ENCODE measurements at regions not wholly inside any gene's neighbourhood (a gene's known extent, or its start where the extent isn't known, plus 50 kb on each side); places are given as distances from the start of the nearest gene placed in this dataset.

DNA sequence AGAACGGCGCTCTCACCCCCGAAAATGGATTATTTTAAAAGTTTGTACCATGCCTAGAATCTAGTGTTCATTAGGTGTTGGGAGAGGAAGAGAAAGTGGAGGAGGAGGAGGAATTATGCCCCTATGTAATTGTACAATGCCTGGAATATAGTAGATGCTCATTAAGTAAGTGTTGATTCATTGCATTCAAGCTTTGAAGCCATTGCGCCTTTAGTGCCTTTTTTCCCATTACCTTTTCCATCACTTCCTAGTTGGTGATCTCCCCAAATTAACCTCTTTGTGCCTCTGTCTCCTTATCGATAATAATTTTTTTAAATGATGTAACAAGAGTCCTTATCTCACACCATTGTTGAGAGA lies 220.7 kb upstream of the PRICKLE2 start:
- TF ChIP-seq, protein P1, sequence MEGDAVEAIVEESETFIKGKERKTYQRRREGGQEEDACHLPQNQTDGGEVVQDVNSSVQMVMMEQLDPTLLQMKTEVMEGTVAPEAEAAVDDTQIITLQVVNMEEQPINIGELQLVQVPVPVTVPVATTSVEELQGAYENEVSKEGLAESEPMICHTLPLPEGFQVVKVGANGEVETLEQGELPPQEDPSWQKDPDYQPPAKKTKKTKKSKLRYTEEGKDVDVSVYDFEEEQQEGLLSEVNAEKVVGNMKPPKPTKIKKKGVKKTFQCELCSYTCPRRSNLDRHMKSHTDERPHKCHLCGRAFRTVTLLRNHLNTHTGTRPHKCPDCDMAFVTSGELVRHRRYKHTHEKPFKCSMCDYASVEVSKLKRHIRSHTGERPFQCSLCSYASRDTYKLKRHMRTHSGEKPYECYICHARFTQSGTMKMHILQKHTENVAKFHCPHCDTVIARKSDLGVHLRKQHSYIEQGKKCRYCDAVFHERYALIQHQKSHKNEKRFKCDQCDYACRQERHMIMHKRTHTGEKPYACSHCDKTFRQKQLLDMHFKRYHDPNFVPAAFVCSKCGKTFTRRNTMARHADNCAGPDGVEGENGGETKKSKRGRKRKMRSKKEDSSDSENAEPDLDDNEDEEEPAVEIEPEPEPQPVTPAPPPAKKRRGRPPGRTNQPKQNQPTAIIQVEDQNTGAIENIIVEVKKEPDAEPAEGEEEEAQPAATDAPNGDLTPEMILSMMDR (conservative IDR thresholded peaks at IDR 0.05) = no peak
- no peak overlapping the region for H3K27ac ChIP-seq

DNA sequence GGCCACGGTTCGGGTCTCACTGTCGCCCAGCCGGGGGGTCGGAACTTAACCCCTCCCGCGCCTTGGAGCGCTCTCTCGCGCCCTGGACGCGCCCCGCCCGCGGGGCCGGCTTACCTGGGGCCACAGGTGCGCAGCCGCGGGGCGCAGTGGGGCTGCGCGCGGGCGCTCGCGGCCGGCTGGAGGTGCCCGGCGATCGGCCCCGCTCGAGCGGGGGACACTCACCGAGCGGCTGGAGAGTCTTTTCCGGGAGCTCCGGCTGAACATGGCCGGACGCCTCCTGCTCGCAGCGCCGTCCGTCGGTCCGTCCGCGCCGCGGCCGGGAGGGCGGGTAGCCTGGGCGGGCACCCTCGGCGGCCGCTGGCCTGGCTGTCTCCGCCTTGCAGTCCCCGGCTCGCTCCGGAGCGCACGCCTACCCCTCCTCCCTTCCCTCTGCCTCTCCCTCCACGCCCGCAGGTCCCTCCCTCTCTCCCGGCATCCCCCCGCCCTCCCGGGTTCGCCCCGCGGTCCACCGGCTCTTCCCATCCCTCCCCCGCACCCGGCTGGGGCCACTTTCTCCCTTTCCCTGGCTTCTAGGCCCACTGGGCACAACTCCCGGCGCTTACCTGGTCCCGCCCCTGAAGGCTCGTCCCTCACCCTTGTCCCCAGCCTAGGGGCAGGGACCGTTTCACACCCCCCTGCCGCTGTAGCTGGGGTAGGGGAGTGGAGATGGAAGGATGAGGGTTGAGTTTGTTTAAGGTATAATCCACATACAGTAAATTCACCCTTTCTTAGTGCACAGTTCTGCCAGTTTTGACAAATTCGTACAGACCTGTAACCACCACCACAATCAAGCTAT lies 220.1 kb upstream of the PRICKLE2 start:
- TF ChIP-seq, protein P1 (conservative IDR thresholded peaks at IDR 0.05) = no peak
- H3K27ac ChIP-seq = peak overlapping the region; percentile 54; the same call in 1 of the 2 replicates

- H3K27ac ChIP-seq = peak overlapping the region; percentile 54; the same call in 1 of the 2 replicates
- TF ChIP-seq, protein P1 (conservative IDR thresholded peaks at IDR 0.05) = no peak
Measured at GRCh38 chr3:64444490-64445108, 219.3 kb upstream of the PRICKLE2 start.

- TF ChIP-seq, protein P1 (conservative IDR thresholded peaks at IDR 0.05) = no peak
- H3K27ac ChIP-seq = no peak overlapping the region
Measured at GRCh38 chr3:64443546-64444381, 218.5 kb upstream of the PRICKLE2 start.

GRCh38 chr3:64441861-64442260 lies 216.6 kb upstream of the PRICKLE2 start:
- no peak overlapping the region for H3K27ac ChIP-seq
- TF ChIP-seq, protein P1 (conservative IDR thresholded peaks at IDR 0.05) = no peak

DNA sequence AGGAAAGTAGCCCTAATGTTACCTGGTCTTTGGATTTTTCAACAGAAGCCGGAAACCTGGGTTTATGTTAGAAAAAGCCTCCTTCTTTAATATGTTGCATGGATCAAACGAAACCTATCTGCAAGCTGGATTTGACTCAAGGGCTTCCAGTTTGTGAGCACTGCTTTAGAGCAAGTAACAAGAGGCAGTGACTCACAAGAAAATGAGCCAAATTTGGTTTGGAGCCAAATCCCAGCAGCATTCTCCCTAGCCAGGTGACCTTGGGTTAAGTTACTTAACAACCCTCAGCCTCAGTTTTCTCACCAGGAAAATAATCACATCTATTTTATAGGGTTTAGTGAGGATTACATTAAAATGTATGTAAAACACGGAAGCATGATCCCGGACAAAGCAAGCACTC lies 215.2 kb upstream of the PRICKLE2 start:
- no peak overlapping the region for H3K27ac ChIP-seq
- TF ChIP-seq, protein P1 (conservative IDR thresholded peaks at IDR 0.05) = no peak

DNA sequence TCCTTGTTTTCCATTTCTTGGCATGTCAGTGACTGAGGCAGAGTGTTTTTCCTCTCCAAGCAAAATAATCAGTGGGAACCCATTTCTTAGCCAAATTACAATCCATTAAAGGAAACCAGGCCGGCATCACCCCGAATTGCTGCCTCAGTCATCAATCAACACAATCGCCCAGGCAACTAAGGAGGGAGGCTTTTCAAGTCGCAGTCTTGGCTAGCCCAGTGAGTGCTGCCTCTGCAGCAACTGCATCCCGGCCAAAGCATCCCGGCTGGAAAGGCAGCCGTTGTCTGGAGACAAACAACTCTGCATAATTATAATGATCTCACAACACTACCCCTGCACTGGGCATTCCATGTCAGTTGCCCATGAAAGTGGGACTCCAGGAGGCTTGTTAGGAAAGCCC lies 213.5 kb upstream of the PRICKLE2 start:
- TF ChIP-seq, protein P1 (conservative IDR thresholded peaks at IDR 0.05) = no peak
- H3K27ac ChIP-seq = no peak overlapping the region
